GM12878 (cell line): ENCODE measurements at regions not wholly inside any gene's neighbourhood (a gene's known extent, or its start where the extent isn't known, plus 50 kb on each side); places are given as distances from the start of the nearest gene placed in this dataset.

ENCODE experiments used
- EP300 ChIP-seq, 2 experiments: fragments of 150-350 bp in 1 of 2; IDR thresholded peaks; 2 replicates each; pipeline ENCODE4 v1.6.1; 2011 to 2012; ENCODE audit warnings: low read depth in 2 of 2, low read length in 2 of 2, borderline replicate concordance in 1 of 2, improper control_type of control experiment in 1 of 2, inconsistent platforms in 1 of 2; ENCODE audit not compliant: control insufficient read depth in 1 of 2
- KAT2A ChIP-seq: conservative IDR thresholded peaks from 2 replicates; pipeline ENCODE4 v1.6.1; 2011; ENCODE audit warnings: low read depth, low read length; ENCODE audit not compliant: control insufficient read depth
- MTA3 ChIP-seq: IDR thresholded peaks from 2 replicates; pipeline ENCODE4 v1.6.1; 2012; ENCODE audit warnings: low read length, inconsistent platforms, borderline replicate concordance
- POLR2A ChIP-seq: IDR thresholded peaks from 2 replicates; pipeline ENCODE4 v1.6.1; 2011; ENCODE audit warnings: low read depth, mild to moderate bottlenecking, low read length
- POLR2AphosphoS5 ChIP-seq: IDR thresholded peaks from 2 replicates; pipeline ENCODE4 v1.6.1; 2011; ENCODE audit warnings: mild to moderate bottlenecking, low read length, inconsistent platforms
- SRF ChIP-seq, 2 experiments: IDR thresholded peaks; 2 replicates each; pipeline ENCODE4 v1.6.1; 2011; ENCODE audit warnings: low read depth in 2 of 2, low read length in 2 of 2, mild to moderate bottlenecking in 1 of 2, moderate library complexity in 1 of 2
- TF ChIP-seq, protein P1 (sequence below), 3 experiments: IDR thresholded peaks in 2 of 3; conservative IDR thresholded peaks in 1 of 3; 2 replicates each; pipeline ENCODE4 v1.5.1; 2011; ENCODE audit warnings: low read depth in 3 of 3, low read length in 3 of 3, mild to moderate bottlenecking in 3 of 3, control low read depth in 2 of 3, moderate library complexity in 2 of 3, inconsistent platforms in 1 of 3, mixed read lengths in 1 of 3; ENCODE audit not compliant: control insufficient read depth in 2 of 3, insufficient read depth in 1 of 3; ENCODE audit errors: extremely low read depth in 1 of 3
- TF ChIP-seq, protein P2 (sequence below): fragments of 450-650 bp; IDR thresholded peaks from 2 replicates; pipeline ENCODE4 v1.6.1; 2017; ENCODE audit warnings: mild to moderate bottlenecking, low read depth, inconsistent platforms; ENCODE audit not compliant: poor library complexity, severe bottlenecking

DNA sequence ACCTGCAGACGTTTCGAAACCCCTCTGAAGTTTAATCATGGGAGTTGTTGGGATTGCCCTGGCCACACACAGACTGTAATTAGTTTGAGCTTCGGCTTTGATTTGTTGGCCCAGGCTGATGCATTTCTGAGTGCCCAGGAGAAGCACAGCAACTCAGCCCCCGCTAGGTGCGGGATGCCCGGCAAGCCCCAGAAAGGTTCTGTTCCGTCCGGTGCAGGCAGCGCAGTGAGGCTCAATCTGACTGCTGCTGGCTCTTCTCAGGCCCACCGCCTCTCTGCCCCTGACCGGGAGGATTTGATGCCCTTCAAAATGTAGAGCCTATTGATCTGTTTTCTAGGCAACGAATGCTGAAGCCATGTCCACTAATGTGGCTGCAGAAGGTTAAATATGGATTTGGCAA, 73.4 kb upstream of the TAF11L2 start:
- TF ChIP-seq, protein P1, sequence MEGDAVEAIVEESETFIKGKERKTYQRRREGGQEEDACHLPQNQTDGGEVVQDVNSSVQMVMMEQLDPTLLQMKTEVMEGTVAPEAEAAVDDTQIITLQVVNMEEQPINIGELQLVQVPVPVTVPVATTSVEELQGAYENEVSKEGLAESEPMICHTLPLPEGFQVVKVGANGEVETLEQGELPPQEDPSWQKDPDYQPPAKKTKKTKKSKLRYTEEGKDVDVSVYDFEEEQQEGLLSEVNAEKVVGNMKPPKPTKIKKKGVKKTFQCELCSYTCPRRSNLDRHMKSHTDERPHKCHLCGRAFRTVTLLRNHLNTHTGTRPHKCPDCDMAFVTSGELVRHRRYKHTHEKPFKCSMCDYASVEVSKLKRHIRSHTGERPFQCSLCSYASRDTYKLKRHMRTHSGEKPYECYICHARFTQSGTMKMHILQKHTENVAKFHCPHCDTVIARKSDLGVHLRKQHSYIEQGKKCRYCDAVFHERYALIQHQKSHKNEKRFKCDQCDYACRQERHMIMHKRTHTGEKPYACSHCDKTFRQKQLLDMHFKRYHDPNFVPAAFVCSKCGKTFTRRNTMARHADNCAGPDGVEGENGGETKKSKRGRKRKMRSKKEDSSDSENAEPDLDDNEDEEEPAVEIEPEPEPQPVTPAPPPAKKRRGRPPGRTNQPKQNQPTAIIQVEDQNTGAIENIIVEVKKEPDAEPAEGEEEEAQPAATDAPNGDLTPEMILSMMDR (IDR thresholded peaks at IDR 0.05 in 2 of 3, conservative IDR thresholded peaks at IDR 0.05 in 1 of 3; ENCODE audit: control insufficient read depth in 2 of 3, extremely low read depth in 1 of 3, insufficient read depth in 1 of 3, low read depth in 3 of 3, low read length in 3 of 3) = no peak
- TF ChIP-seq POLR2A = no peak
- no peak for TF ChIP-seq KAT2A
- TF ChIP-seq MTA3 = no peak
- TF ChIP-seq POLR2AphosphoS5 = no peak
- no peak for TF ChIP-seq SRF (IDR thresholded peaks at IDR 0.05; ENCODE audit: low read depth in 2 of 2, low read length in 2 of 2)
- TF ChIP-seq, protein P2, sequence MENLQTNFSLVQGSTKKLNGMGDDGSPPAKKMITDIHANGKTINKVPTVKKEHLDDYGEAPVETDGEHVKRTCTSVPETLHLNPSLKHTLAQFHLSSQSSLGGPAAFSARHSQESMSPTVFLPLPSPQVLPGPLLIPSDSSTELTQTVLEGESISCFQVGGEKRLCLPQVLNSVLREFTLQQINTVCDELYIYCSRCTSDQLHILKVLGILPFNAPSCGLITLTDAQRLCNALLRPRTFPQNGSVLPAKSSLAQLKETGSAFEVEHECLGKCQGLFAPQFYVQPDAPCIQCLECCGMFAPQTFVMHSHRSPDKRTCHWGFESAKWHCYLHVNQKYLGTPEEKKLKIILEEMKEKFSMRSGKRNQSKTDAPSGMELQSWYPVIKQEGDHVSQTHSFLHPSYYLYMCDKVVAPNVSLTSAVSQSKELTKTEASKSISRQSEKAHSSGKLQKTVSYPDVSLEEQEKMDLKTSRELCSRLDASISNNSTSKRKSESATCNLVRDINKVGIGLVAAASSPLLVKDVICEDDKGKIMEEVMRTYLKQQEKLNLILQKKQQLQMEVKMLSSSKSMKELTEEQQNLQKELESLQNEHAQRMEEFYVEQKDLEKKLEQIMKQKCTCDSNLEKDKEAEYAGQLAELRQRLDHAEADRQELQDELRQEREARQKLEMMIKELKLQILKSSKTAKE = no peak
- no peak for TF ChIP-seq EP300 (IDR thresholded peaks at IDR 0.05; ENCODE audit: borderline replicate concordance in 1 of 2, control insufficient read depth in 1 of 2, low read depth in 2 of 2, low read length in 2 of 2)
